H1 (cell line): ENCODE measurements at regions not wholly inside any gene's neighbourhood (a gene's known extent, or its start where the extent isn't known, plus 50 kb on each side); places are given as distances from the start of the nearest gene placed in this dataset.

Experiments used
- CTCF ChIA-PET: fragments of 300-600 bp; sonication (Branson Sonifier 250); formaldehyde crosslinking; loops from one replicate; lab custom pipeline; 2021; ENCODE audit not compliant: partially characterized antibody; lab: Charles Lee
- POLR2A ChIA-PET: fragments of 300-600 bp; sonication (Branson Sonifier 250); formaldehyde crosslinking; loops from one replicate; lab custom pipeline; 2021; ENCODE audit warnings: inconsistent platforms; ENCODE audit not compliant: partially characterized antibody; lab: Charles Lee
- DNase-seq, 2 experiments: peaks; one replicate each; pipeline versions ENCODE4 v3.0.0 to v3.0.0-alpha.2; 2010 to 2022; ENCODE audit warnings: low spot score in 2 of 2, low read depth in 1 of 2, mixed read lengths in 1 of 2
- FAIRE-seq: peaks from 2 replicates; lab custom pipeline; 2011; peaks lifted over from hg19 to GRCh38; lab: Jason Lieb, UNC
- H2AFZ ChIP-seq: 2 replicates; pipeline ENCODE4 v1.8.1; 2012; ENCODE audit warnings: low read length, inconsistent platforms
- H2AK5ac ChIP-seq: 2 replicates; pipeline ENCODE4 v1.6.1; 2013; ENCODE audit warnings: low read depth, low read length
- H2BK120ac ChIP-seq: replicated peaks from 2 replicates; pipeline ENCODE3; 2013; ENCODE audit warnings: low read depth, low read length, inconsistent platforms
- H2BK12ac ChIP-seq: 2 replicates; pipeline ENCODE4 v1.6.1; 2013; ENCODE audit warnings: low read depth, low read length
- H2BK15ac ChIP-seq: 2 replicates; pipeline ENCODE4 v1.6.1; 2013; ENCODE audit warnings: low read length
- H2BK20ac ChIP-seq: 2 replicates; pipeline ENCODE4 v1.6.1; 2013; ENCODE audit warnings: low read length
- H2BK5ac ChIP-seq: 2 replicates; pipeline ENCODE4 v1.6.1; 2013; ENCODE audit warnings: low read depth, low read length
- H3K14ac ChIP-seq: 2 replicates; pipeline ENCODE4 v1.6.1; 2013; ENCODE audit warnings: inconsistent platforms; ENCODE audit not compliant: insufficient read length
- H3K18ac ChIP-seq: 2 replicates; pipeline ENCODE4 v1.6.1; 2013; ENCODE audit warnings: low read length; ENCODE audit errors: extremely low read depth
- H3K23ac ChIP-seq: 2 replicates; pipeline ENCODE4 v1.6.1; 2013; ENCODE audit warnings: inconsistent platforms; ENCODE audit not compliant: insufficient read length
- H3K23me2 ChIP-seq: 2 replicates; pipeline ENCODE4 v1.6.1; 2013; ENCODE audit warnings: low read depth, low read length
- H3K27ac ChIP-seq: 2 replicates; pipeline ENCODE4 v1.6.1; 2011; ENCODE audit warnings: low read depth, low read length, inconsistent platforms
- H3K27me3 ChIP-seq, 4 experiments: replicated peaks in 1 of 4; 1 replicate in 1 of 4; 2 replicates in 3 of 4; pipeline versions ENCODE4 v1.6.1 to v1.8.1; 2011 to 2013; ENCODE audit warnings: low read length in 3 of 4, mild to moderate bottlenecking in 3 of 4, inconsistent platforms in 2 of 4, mixed read lengths in 2 of 4, moderate library complexity in 1 of 4; ENCODE audit not compliant: control insufficient read depth in 3 of 4, insufficient read depth in 3 of 4; ENCODE audit errors: extremely low read depth in 1 of 4
- H3K36me3 ChIP-seq, 4 experiments: 2 replicates each; pipeline versions ENCODE4 v1.6.1 to v1.8.1; 2011 to 2013; ENCODE audit warnings: mild to moderate bottlenecking in 4 of 4, low read length in 3 of 4, moderate library complexity in 2 of 4, control low read depth in 1 of 4, inconsistent platforms in 1 of 4; ENCODE audit not compliant: insufficient read depth in 4 of 4, control insufficient read depth in 2 of 4
- H3K4ac ChIP-seq: replicated peaks from 2 replicates; pipeline ENCODE3; 2013; ENCODE audit warnings: low read length, low read depth, mixed read lengths, inconsistent platforms; ENCODE audit not compliant: insufficient read length
- H3K4me1 ChIP-seq, 4 experiments: replicated peaks in 1 of 4; 1 replicate in 1 of 4; 2 replicates in 3 of 4; pipeline versions ENCODE4 v1.6.1 to v1.8.1; 2011 to 2013; ENCODE audit warnings: low read length in 3 of 4, inconsistent platforms in 2 of 4, mixed read lengths in 1 of 4; ENCODE audit not compliant: insufficient read depth in 4 of 4, control insufficient read depth in 3 of 4
- H3K4me2 ChIP-seq, 2 experiments: 2 replicates each; pipeline versions ENCODE4 v1.6.1 to v1.8.1; 2011 to 2013; ENCODE audit warnings: low read depth in 2 of 2, low read length in 2 of 2, control low read depth in 1 of 2, inconsistent platforms in 1 of 2, mild to moderate bottlenecking in 1 of 2; ENCODE audit not compliant: insufficient read depth in 1 of 2
- H3K4me3 ChIP-seq, 4 experiments: fragments of 200-600, 300-600 bp in 1 of 4; sonication (generic), shearing (Covaris generic), sonication (Bioruptor Twin) in 1 of 4; 2 replicates each; pipeline versions ENCODE4 v1.5.1 to v1.8.1; 2011 to 2016; ENCODE audit warnings: low read length in 4 of 4, low read depth in 3 of 4, control low read depth in 2 of 4, inconsistent platforms in 2 of 4, mild to moderate bottlenecking in 2 of 4, mixed read lengths in 1 of 4, moderate library complexity in 1 of 4; ENCODE audit not compliant: insufficient read depth in 2 of 4; ENCODE audit errors: extremely low read depth in 1 of 4
- H3K56ac ChIP-seq: replicated peaks from 2 replicates; pipeline ENCODE3; 2013; ENCODE audit warnings: low read depth, mild to moderate bottlenecking, mixed read lengths, low read length, inconsistent platforms; ENCODE audit not compliant: insufficient read length
- H3K79me1 ChIP-seq: 2 replicates; pipeline ENCODE4 v1.6.1; 2013; ENCODE audit warnings: low read depth, low read length, control low read depth
- H3K79me2 ChIP-seq, 2 experiments: 2 replicates each; pipeline versions ENCODE4 v1.6.1 to v1.8.1; 2012 to 2013; ENCODE audit warnings: low read length in 2 of 2, mild to moderate bottlenecking in 2 of 2, inconsistent platforms in 1 of 2; ENCODE audit not compliant: insufficient read depth in 2 of 2, control insufficient read depth in 1 of 2
- H3K9ac ChIP-seq, 4 experiments: replicated peaks in 1 of 4; 1 replicate in 1 of 4; 2 replicates in 3 of 4; pipeline versions ENCODE4 v1.6.1 to v1.8.1; 2011 to 2013; ENCODE audit warnings: low read depth in 3 of 4, low read length in 3 of 4, control low read depth in 2 of 4, mild to moderate bottlenecking in 2 of 4, moderate library complexity in 2 of 4, inconsistent platforms in 1 of 4; ENCODE audit errors: extremely low read depth in 1 of 4
- H3K9me3 ChIP-seq, 2 experiments: 2 replicates each; pipeline versions ENCODE4 v1.6.1 to v1.8.1; 2012 to 2013; ENCODE audit warnings: mild to moderate bottlenecking in 2 of 2, moderate library complexity in 2 of 2, control low read depth in 1 of 2, inconsistent platforms in 1 of 2, low read depth in 1 of 2, low read length in 1 of 2, mixed read lengths in 1 of 2; ENCODE audit not compliant: insufficient read depth in 2 of 2
- H4K20me1 ChIP-seq, 2 experiments: replicated peaks in 1 of 2; 2 replicates each; pipeline versions ENCODE3 to v1.8.1; 2011 to 2013; ENCODE audit warnings: inconsistent platforms in 2 of 2, low read length in 2 of 2, mild to moderate bottlenecking in 1 of 2; ENCODE audit not compliant: insufficient read depth in 2 of 2, control insufficient read depth in 1 of 2
- H4K5ac ChIP-seq: 2 replicates; pipeline ENCODE4 v1.6.1; 2013; ENCODE audit warnings: low read length, low read depth, mixed read lengths, inconsistent platforms; ENCODE audit not compliant: insufficient read length
- H4K8ac ChIP-seq: 2 replicates; pipeline ENCODE4 v1.8.0; 2013; ENCODE audit warnings: mild to moderate bottlenecking, moderate library complexity, low read length, inconsistent platforms; ENCODE audit not compliant: insufficient read depth; ENCODE audit errors: extremely low read depth
- H4K91ac ChIP-seq: replicated peaks from 2 replicates; pipeline ENCODE3; 2013; ENCODE audit warnings: low read length, mixed read lengths, inconsistent platforms; ENCODE audit not compliant: insufficient read length
- FOSL1 ChIP-seq: IDR thresholded peaks from 2 replicates; pipeline ENCODE4 v1.6.1; 2011; ENCODE audit warnings: mild to moderate bottlenecking, low read depth, low read length, moderate library complexity; ENCODE audit not compliant: insufficient read depth
- HDAC2 ChIP-seq, 2 experiments: fragments of 300-600 bp in 1 of 2; sonication (generic) in 1 of 2; IDR thresholded peaks; 2 replicates each; pipeline ENCODE4 v1.6.1; 2011 to 2012; ENCODE audit warnings: low read depth in 2 of 2, low read length in 2 of 2, mild to moderate bottlenecking in 2 of 2, moderate library complexity in 2 of 2, borderline replicate concordance in 1 of 2, inconsistent platforms in 1 of 2
- RXRA ChIP-seq: IDR thresholded peaks from 2 replicates; pipeline ENCODE4 v1.6.1; 2011; ENCODE audit warnings: low read depth, mild to moderate bottlenecking, low read length, moderate library complexity; ENCODE audit not compliant: insufficient read depth
- YY1 ChIP-seq: IDR thresholded peaks from 2 replicates; pipeline ENCODE4 v1.6.1; 2011; ENCODE audit warnings: low read depth, mild to moderate bottlenecking, low read length
- WGBS, 2 experiments: shearing (Covaris generic) in 1 of 2; methylation state at CpG; one replicate each; pipeline versions ENCODE4 v1.1.6 to v1.1.7; 2013 to 2015; ENCODE audit warnings: low lambda C conversion rate in 2 of 2, mixed read lengths in 2 of 2, inconsistent platforms in 1 of 2, low coverage in 1 of 2, missing lambda C conversion rate in 1 of 2; ENCODE audit not compliant: insufficient replicate concordance in 2 of 2, insufficient coverage in 1 of 2, insufficient read length in 1 of 2; ENCODE audit errors: extremely low coverage in 1 of 2, missing lambda C conversion rate in 1 of 2; 5-methylcytosine and 5-hydroxymethylcytosine counted together
- TF ChIP-seq, protein P1 (sequence below), 3 experiments: IDR thresholded peaks; 1 replicate in 2 of 3; 2 replicates in 1 of 3; pipeline versions ENCODE4 v1.5.1 to v1.6.1; 2011; ENCODE audit warnings: low read length in 3 of 3, mild to moderate bottlenecking in 3 of 3, inconsistent platforms in 2 of 3, low read depth in 1 of 3, moderate library complexity in 1 of 3; ENCODE audit not compliant: insufficient read depth in 1 of 3; ENCODE audit errors: control extremely low read depth in 1 of 3

DNA sequence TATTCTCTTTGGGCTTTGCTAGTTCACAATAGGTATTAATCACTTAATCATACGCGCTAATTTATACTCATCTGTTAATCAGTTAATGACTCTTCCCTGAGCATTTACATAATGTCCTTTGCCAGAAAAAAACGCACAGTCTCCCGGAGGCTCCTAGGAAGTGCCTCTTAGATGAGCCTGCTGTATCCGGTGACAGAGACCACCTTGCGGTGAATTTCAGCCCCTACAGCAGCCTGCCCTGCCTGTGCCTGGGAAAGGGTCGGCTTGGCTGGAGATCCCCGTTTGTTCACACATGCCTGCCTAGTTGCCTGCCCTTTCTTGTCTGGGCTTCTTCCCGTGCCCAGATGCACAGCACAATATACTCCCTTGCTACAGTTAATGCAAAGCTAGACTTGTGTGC is 152.9 kb downstream of the ZBTB18 start:
- Histone ChIP-seq H2BK12ac (no peak overlapping the region), H2BK20ac (0 out of 2 replicates have a peak overlapping the region, but pooled peaks have one; percentile 34), H3K36me3 (no peaks in the 10 kb centered on the region), H3K14ac (no peak overlapping the region), H3K9me3 (no peaks in the 10 kb centered on the region), H3K79me2 (no peaks in the 10 kb centered on the region), H4K5ac (no peak overlapping the region), H3K18ac (no peak overlapping the region), H3K23me2 (no peaks in the 10 kb centered on the region; the same call in 1 of the 2 replicates), H3K4me3 (no peak overlapping the region), H2BK120ac (no peak overlapping the region), H2BK15ac (0 out of 2 replicates have a peak overlapping the region, but pooled peaks have one; percentile 54), H2BK5ac (no peak overlapping the region), H3K4ac (no peak overlapping the region), H4K91ac (no peak overlapping the region), H3K4me2 (no peak overlapping the region), H3K27ac (no peak overlapping the region), H3K4me1 (no peaks in the 10 kb centered on the region), H3K23ac (no peak overlapping the region), H3K27me3 (0 out of 7 replicates have a peak, but pooled peaks cover 0 to 2% (median 0%) of the 10 kb centered on the region in 4 experiments), H2AK5ac (no peak overlapping the region), H2AFZ (no peak overlapping the region), H3K79me1 (no peaks in the 10 kb centered on the region), H4K20me1 (no peaks in the 10 kb centered on the region), H4K8ac (no peak overlapping the region), H3K9ac (no peak overlapping the region), H3K56ac (no peak overlapping the region)
- FAIRE-seq (no peak), DNase-seq (no peak)
- CTCF ChIA-PET: no interaction called here
- 88% methylated on average over 9 of the region's 9 CpGs; no CpG with 5 or more reads in 1 of the 2 experiments for WGBS, 2 experiments
- POLR2A ChIA-PET: no interaction called here
- TF ChIP-seq RXRA (no peak), HDAC2 (IDR thresholded peaks at IDR 0.05; ENCODE audit: borderline replicate concordance in 1 of 2, low read depth in 2 of 2, low read length in 2 of 2) (no peak), FOSL1 (no peak), YY1 (no peak)
- TF ChIP-seq, protein P1, sequence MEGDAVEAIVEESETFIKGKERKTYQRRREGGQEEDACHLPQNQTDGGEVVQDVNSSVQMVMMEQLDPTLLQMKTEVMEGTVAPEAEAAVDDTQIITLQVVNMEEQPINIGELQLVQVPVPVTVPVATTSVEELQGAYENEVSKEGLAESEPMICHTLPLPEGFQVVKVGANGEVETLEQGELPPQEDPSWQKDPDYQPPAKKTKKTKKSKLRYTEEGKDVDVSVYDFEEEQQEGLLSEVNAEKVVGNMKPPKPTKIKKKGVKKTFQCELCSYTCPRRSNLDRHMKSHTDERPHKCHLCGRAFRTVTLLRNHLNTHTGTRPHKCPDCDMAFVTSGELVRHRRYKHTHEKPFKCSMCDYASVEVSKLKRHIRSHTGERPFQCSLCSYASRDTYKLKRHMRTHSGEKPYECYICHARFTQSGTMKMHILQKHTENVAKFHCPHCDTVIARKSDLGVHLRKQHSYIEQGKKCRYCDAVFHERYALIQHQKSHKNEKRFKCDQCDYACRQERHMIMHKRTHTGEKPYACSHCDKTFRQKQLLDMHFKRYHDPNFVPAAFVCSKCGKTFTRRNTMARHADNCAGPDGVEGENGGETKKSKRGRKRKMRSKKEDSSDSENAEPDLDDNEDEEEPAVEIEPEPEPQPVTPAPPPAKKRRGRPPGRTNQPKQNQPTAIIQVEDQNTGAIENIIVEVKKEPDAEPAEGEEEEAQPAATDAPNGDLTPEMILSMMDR (IDR thresholded peaks at IDR 0.05; ENCODE audit: control extremely low read depth in 1 of 3, insufficient read depth in 1 of 3, low read depth in 1 of 3, low read length in 3 of 3): peak in 1 of 3 experiments; percentile 4; a peak in 1 of 4 replicates
